HG03103 (cell line): ENCODE measurements at regions not wholly inside any gene's neighbourhood (a gene's known extent, or its start where the extent isn't known, plus 50 kb on each side); places are given as distances from the start of the nearest gene placed in this dataset.
"Not testable (repeated sequence)": the region's sequence is repeated elsewhere in the genome, so short reads cannot be mapped to it uniquely, and the experiment has no call there.

Experiments
- ATAC-seq: cut with Tn5 transposase; IDR thresholded peaks from one replicate; pipeline ENCODE4 v1.9.1; 2021; ENCODE audit warnings: low read depth; ENCODE audit not compliant: unreplicated experiment

DNA sequence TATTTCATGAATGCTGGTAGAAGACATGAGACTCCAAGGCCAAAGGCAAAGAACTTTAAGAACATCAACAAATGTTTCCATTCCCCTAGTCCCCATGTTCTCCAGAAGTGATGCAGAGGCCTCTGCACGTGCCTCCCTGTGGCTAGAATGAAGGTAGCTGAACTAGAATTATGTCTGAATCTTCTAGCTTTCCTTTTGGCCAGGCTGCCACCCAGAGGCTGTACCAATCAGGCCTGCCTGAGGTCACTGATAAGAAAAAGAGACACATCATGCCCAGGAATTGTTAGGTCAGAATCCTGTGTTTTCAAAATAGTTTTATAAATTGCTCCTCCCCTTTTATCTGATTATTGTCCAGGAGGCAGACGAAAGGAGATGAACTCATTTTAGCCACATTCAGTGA lies 188.0 kb upstream of the SLC16A7 start:
- ATAC-seq: no peak

GRCh38 chr12:59405992-59406391 lies 189.8 kb upstream of the SLC16A7 start:
- ATAC-seq: no peak

DNA sequence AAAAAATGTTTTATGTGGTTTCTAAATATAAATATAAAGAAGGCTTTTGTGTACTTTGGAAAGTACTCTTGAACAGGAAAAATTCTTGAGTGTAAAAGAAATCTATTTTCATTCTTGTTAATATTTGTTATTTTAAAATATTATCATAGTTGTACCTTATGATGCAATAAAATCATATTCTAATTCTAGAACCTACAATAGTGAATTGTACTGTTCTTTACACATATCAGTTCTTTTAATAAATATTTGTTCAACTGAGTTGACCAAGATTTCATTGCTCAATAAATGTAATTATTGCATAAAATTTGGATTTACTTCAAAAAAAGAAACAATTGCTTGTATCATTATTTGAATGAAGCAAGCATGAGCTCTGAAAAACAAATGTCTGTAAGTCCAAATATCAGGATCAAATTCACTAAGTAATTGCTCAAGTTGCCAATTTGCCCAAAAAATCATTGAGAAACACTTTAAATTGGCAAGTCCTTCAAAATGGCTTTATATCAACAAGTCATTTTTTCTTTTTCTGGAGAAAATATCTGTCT lies 191.6 kb upstream of the SLC16A7 start:
- no peak for ATAC-seq

DNA sequence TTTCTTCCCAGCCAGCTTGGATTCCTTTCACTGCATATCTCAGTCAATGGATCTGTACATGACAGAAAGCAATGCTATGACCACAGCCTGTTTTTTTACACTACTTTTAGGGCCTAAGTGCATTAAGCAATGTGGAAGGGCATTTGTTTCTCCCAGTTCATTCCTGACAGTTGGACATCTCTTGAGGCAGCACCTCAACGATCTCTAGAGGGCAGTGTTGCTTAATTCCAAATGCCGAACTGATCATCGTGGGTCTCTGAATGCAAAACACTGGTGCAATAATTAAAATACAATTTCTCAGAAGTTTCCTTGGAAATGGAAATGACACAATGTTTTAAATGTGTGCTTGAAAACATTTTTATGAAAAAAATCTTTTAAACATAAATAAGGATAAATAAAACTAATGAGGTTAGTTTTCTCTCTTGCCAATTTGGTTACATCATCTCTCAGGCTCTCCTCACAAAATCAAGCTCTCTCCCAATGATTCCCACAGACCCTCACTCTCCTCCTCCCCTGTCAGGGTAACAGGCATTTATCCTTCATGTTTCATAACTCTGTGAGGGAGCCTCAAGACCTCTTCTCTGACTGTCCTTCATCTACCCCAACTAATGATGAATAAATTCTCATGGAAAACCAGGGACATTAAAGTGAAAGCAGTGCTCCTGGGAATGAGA lies 192.4 kb upstream of the SLC16A7 start:
- no peak for ATAC-seq

- no peak for ATAC-seq
These were observed 194.0 kb upstream of the SLC16A7 start for GRCh38 chr12:59401862-59402261.

GRCh38 chr12:59398164-59398563 lies 197.7 kb upstream of the SLC16A7 start:
- ATAC-seq: no peak

DNA sequence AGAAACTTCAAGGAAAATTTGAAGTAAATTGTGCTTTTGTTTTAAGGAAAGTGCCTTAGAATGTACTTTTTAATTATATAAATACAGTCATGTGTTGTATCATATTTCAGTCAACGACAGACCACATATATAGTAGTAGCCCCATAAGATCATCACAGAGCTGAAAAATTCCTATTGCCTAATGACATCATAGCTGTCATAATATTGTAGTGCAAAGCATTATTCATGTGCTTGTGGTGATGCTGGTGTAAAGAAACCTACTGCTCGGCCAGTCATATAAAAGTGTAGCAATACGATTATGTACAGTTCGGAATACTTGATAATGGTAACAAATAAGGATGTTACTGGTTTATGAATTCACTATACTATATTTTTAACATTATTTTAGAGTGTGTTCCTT lies 198.9 kb upstream of the SLC16A7 start:
- no peak for ATAC-seq

- ATAC-seq: no peak
These were observed 199.3 kb upstream of the SLC16A7 start for GRCh38 chr12:59396519-59396918.

- not testable (repeated sequence) for ATAC-seq
These were observed 200.5 kb upstream of the SLC16A7 start for GRCh38 chr12:59395310-59395709.

GRCh38 chr12:59393506-59393905 lies 202.3 kb upstream of the SLC16A7 start:
- no peak for ATAC-seq

- ATAC-seq: no peak
These were observed 205.8 kb upstream of the SLC16A7 start for GRCh38 chr12:59389968-59390576.

DNA sequence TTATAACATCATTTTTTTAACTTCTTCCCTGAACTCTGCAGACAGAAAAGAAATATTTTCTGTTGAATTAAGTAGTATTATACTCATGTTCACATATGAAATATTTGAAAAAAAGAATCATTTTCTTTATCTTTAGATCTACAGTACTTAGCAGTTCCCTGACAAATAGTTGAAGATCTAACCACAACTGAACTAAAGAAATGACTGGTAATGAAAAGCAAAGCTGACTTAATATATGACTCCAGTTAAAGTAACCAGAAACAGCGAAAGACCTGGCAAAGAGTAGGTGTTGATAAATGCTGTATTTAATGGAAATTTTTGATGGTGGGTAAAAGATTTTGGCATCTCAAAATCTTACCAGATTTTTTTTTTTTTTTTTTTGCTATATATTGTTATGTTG lies 207.1 kb upstream of the SLC16A7 start:
- ATAC-seq: no peak

DNA sequence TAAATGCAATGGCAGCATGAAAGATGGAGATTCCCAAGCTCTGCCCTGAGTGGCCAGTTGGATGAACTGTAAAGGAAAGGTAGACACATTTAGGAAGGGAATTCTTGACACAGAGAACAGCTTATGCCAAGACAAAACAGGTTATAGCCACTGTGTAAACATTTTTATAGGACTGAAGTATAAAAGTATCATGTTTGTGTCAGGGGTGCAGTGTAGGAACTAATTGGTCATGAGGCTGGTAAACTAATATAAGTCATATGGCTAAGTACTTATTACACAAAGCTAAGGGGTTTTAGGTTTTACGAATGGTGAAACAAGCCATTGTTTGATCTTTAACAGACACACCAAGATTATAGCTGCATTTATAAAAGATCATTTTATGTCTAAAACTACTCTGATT lies 207.7 kb upstream of the SLC16A7 start:
- ATAC-seq: no peak

DNA sequence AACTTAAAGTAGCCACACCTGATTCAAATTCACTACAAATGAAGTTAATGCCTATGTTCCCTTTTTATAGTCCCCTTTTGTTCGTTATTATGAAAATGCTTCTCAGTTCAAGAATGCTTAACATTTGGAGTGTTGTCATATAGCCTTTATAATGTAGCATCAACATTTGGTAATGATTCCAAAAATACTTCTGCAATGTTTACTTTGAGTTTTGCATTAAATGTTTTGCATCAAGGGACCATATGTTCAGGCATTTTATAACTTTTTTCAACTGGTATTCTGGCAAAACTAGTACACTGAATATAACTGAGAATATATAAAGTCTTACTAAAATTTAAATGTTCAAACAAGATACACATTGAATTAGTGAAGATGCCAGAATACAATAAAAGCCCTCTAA lies 209.6 kb upstream of the SLC16A7 start:
- no peak for ATAC-seq

GRCh38 chr12:59383079-59383822 lies 212.6 kb upstream of the SLC16A7 start:
- ATAC-seq: no peak

- ATAC-seq: no peak
These were observed 213.3 kb upstream of the SLC16A7 start for GRCh38 chr12:59382282-59383078.

DNA sequence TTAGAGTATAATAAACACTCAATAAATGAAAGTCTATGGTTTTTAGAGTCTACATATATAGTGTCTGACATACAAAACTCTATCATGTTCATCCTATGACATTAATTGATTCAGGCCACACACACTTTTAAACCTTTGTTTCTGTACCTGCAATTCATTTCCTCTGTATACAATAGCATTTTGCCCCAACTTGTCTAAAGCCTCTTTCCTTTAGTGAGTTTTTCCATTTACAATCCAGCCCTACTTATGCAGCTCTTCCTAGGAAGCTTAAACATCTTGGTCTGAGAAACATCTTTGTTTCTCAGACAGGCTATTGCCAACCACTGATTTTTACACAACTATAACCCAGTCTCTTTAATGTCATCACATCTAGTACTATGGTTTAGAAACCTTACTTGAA lies 214.7 kb upstream of the SLC16A7 start:
- no peak for ATAC-seq

- ATAC-seq: no peak
These were observed 220.2 kb upstream of the SLC16A7 start for GRCh38 chr12:59375633-59376032.

GRCh38 chr12:59374783-59375182 lies 221.0 kb upstream of the SLC16A7 start:
- ATAC-seq: no peak

DNA sequence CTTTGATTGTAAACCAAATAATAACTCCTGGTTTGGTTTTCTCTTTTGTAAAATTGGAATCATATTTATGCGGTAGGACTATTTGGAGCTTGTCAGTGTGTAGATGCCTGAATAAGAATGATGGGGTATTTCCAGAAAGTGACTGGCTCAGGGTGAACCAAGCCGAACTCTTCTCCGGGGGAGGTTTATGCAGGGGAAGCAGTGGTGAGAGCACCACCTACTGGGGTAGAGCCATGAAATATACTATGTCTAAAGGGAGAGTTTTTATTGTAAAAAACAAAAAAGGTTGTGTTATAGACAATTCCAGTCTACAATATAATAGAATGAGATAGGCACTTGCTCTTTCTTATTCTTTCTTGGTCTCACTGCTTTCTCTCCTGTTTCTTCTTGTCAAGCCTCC lies 222.9 kb upstream of the SLC16A7 start:
- ATAC-seq: no peak

DNA sequence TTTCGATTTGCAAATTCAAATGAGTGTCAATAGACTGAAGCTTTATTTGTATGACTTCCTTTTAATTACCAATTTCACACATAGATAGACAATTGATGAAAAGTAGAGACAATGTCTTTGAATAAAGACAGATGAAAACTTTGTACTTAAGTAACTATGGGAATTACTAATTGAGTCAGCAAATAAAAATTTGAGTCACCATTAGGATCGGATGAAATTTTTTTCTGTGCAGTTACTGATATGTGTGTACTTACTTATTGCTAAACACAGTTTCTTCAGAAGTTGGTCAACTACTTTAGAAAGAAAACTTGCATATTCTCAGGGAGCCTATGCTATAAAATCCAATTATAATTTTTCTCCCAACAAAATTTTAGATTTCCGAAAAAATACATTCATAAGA lies 224.9 kb upstream of the SLC16A7 start:
- ATAC-seq: no peak
